Osteocyte (in vitro differentiated cells): ENCODE measurements at regions not wholly inside any gene's neighbourhood (a gene's known extent, or its start where the extent isn't known, plus 50 kb on each side); places are given as distances from the start of the nearest gene placed in this dataset.

Experiments
- DNase-seq: peaks from one replicate; pipeline ENCODE4 v3.0.0; 2021; ENCODE audit warnings: mixed read lengths; ENCODE audit not compliant: unreplicated experiment; ENCODE audit errors: extremely low spot score
- H3K27ac Mint-ChIP-seq: one replicate; pipeline ENCODE4 v1.8.0; 2021; ENCODE audit warnings: mild to moderate bottlenecking, mixed read lengths; ENCODE audit not compliant: unreplicated experiment
- H3K27me3 Mint-ChIP-seq: one replicate; pipeline ENCODE4 v1.8.0; 2021; ENCODE audit warnings: mixed read lengths; ENCODE audit not compliant: unreplicated experiment
- H3K36me3 Mint-ChIP-seq: one replicate; pipeline ENCODE4 v1.8.0; 2021; ENCODE audit warnings: mixed read lengths; ENCODE audit not compliant: unreplicated experiment
- H3K4me1 Mint-ChIP-seq: one replicate; pipeline ENCODE4 v1.8.0; 2021; ENCODE audit warnings: mixed read lengths; ENCODE audit not compliant: unreplicated experiment
- H3K4me3 Mint-ChIP-seq: one replicate; pipeline ENCODE4 v1.8.0; 2021; ENCODE audit warnings: mild to moderate bottlenecking, moderate library complexity, mixed read lengths; ENCODE audit not compliant: unreplicated experiment
- H3K9me3 Mint-ChIP-seq: one replicate; pipeline ENCODE4 v1.8.0; 2021; ENCODE audit warnings: mixed read lengths; ENCODE audit not compliant: unreplicated experiment
- CTCF ChIP-seq: fragments of 200-600 bp; sonication (generic); IDR thresholded peaks from 2 replicates; pipeline ENCODE4 v1.5.0; 2021; ENCODE audit warnings: antibody characterized with exemption, mild to moderate bottlenecking, moderate library complexity

DNA sequence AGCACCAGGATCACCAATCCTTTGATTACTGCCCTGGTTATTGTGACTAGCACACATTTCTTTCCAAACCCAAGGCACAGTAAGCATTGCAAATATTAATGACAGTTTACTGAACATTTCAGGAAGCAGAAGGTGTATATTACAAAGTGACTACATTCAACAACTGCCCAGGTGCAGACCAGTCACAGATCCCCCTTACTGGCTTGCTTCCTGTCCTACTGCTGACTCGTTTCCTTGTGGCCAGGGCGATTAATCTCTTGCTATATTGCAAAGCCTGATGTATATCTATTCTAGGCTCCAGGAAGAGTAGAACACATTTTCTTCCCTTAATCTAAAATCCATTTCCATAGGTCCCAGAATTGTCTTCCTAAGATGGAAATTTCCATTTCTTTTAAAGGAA is 77.2 kb upstream of the EPHA7 start:
- peaks cover 9% of the 10 kb centered on the region for H3K9me3 Mint-ChIP-seq
- no peaks in the 10 kb centered on the region for H3K36me3 Mint-ChIP-seq
- no peaks in the 10 kb centered on the region for H3K4me1 Mint-ChIP-seq
- H3K4me3 Mint-ChIP-seq, result no peak overlapping the region
- no peak for TF ChIP-seq CTCF
- H3K27me3 Mint-ChIP-seq, result no peaks in the 10 kb centered on the region
- no peak overlapping the region for H3K27ac Mint-ChIP-seq
- DNase-seq, result no peak

DNA sequence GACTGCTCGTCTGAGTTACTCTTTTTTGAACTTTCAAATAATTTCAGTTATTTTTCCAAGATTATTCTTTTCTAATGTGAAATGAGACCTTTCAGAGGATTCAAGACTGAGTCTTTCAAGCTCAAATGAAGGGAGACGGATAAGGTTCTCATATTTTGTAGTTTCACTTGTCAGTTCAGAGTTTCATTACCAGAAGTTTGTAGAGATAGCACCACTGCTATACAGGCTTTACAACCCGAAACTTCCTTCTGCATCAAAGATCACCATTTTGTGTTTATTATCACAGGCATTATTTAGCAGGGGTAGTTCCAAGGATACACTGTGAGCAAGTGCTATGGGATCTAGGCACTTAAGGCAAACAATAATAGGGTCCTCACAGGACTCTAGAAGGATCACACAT is 74.7 kb upstream of the EPHA7 start:
- no peak overlapping the region for H3K27ac Mint-ChIP-seq
- no peaks in the 10 kb centered on the region for H3K27me3 Mint-ChIP-seq
- TF ChIP-seq CTCF, result no peak
- H3K4me1 Mint-ChIP-seq, result no peaks in the 10 kb centered on the region
- DNase-seq, result no peak
- no peaks in the 10 kb centered on the region for H3K36me3 Mint-ChIP-seq
- H3K4me3 Mint-ChIP-seq, result no peak overlapping the region
- H3K9me3 Mint-ChIP-seq, result no peaks in the 10 kb centered on the region

DNA sequence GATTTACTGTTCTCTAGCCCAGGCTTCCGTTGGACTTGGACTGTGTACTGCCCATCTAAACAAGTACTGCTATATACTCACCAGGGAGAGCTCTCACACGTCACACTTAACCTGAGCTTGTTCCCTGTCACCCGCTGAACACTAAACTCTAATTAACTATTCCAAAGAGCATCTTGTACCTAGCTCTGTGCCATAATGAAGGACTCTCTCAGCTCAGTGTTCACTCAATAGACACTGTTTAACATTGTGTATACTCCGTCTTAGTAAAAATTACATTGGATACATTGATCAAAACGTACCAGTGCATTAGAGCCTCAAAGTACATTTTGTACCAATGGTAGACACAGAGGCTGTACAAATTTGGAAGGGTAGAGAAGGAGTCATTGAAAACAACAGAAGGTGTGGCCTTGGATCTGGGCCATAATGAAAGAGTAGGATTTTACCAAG is 55.4 kb upstream of the EPHA7 start:
- no peak for TF ChIP-seq CTCF
- no peaks in the 10 kb centered on the region for H3K27me3 Mint-ChIP-seq
- no peak overlapping the region for H3K27ac Mint-ChIP-seq
- peaks cover 9% of the 10 kb centered on the region for H3K4me1 Mint-ChIP-seq
- no peak overlapping the region for H3K4me3 Mint-ChIP-seq
- peaks cover 7% of the 10 kb centered on the region for H3K9me3 Mint-ChIP-seq
- H3K36me3 Mint-ChIP-seq, result no peaks in the 10 kb centered on the region
- no peak for DNase-seq

DNA sequence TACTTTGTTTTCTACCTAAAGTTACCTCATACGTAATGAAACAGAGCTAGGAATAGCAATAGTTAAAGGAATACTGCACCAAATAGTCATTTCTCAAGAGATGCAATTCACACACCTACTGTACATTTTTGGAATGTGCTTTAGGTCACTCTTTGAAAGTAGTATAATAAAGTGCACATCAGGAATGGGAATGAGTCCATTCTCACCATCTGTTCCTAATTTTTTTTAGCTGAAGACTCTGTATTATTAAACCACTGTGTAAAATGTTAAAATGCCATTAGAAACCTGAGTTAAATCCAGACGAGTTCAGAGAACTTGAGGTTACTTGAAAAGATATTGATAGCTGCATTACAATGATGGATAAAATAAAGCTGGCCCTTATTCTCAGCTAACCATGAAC is 51.9 kb upstream of the EPHA7 start:
- no peaks in the 10 kb centered on the region for H3K27me3 Mint-ChIP-seq
- DNase-seq, result no peak
- peaks cover 16% of the 10 kb centered on the region for H3K4me1 Mint-ChIP-seq
- H3K9me3 Mint-ChIP-seq, result no peaks in the 10 kb centered on the region
- no peak for TF ChIP-seq CTCF
- H3K27ac Mint-ChIP-seq, result no peak overlapping the region
- H3K4me3 Mint-ChIP-seq, result no peak overlapping the region
- H3K36me3 Mint-ChIP-seq, result no peaks in the 10 kb centered on the region
